Adrenal gland (tissue), 9 donors: ENCODE measurements at regions not wholly inside any gene's neighbourhood (a gene's known extent, or its start where the extent isn't known, plus 50 kb on each side); places are given as distances from the start of the nearest gene placed in this dataset.

Source experiments
- DNase-seq, 7 donors: peaks; one replicate each; pipeline ENCODE4 v3.0.0-alpha.2; 2019 to 2020
- H3K27ac ChIP-seq, 5 donors: fragments of 200-600 bp; sonication (generic) in 4 of 5; 1 replicate in 3 of 5; 2 replicates in 2 of 5; pipeline versions ENCODE4 v1.5.1 to v1.8.0; 2016 to 2020; ENCODE audit warnings: mild to moderate bottlenecking in 1 of 5
- H3K27me3 ChIP-seq: fragments of 200-600 bp; 2 replicates; pipeline ENCODE4 v1.8.0; 2021
- H3K36me3 ChIP-seq, 2 donors: fragments of 200-600 bp; replicated peaks in 1 of 2; 1 replicate in 1 of 2; 2 replicates in 1 of 2; pipeline versions ENCODE4 v1.5.1 to v1.8.0; 2018 to 2022
- H3K4me1 ChIP-seq, 2 donors: fragments of 200-600 bp; replicated peaks in 1 of 2; 1 replicate in 1 of 2; 2 replicates in 1 of 2; pipeline versions ENCODE4 v1.5.1 to v1.8.0; 2018 to 2021
- H3K4me3 ChIP-seq, 4 donors: fragments of 200-600 bp; sonication (generic) in 3 of 4; one replicate each; pipeline ENCODE4 v1.5.1; 2016 to 2018
- H3K9me3 ChIP-seq, 3 donors: fragments of 200-600 bp; sonication (generic) in 1 of 3; replicated peaks in 1 of 3; 1 replicate in 2 of 3; 2 replicates in 1 of 3; pipeline versions ENCODE4 v1.5.1 to v1.8.0; 2016 to 2021
- POLR2A ChIP-seq, 2 donors: fragments of 450-650 bp; IDR thresholded peaks; one replicate each; pipeline ENCODE4 v1.6.1; 2017; ENCODE audit warnings: antibody characterized with exemption in 2 of 2, mild to moderate bottlenecking in 2 of 2, moderate library complexity in 1 of 2
- WGBS, 4 donors: extraction: QIAGEN DNeasy Blood & Tissue Kit in 2 of 4; methylation state at CpG; one replicate each; pipeline versions ENCODE4 v1.1.5 to v1.1.7; 2013 to 2017; 5-methylcytosine and 5-hydroxymethylcytosine counted together
- intact Hi-C, 2 donors: fragments of 100-400 bp; cut with DNase I; formaldehyde crosslinking; loops; one replicate each; pipeline versions ENCODE4 v1.14.1 to v1.15.0; 2022 to 2023
- TF ChIP-seq, protein P1 (sequence below), 6 experiments: fragments of 450-650 bp in 4 of 6; fragments of 200-600 bp in 2 of 6; sonication (generic) in 1 of 6; IDR thresholded peaks; 1 replicate in 5 of 6; 2 replicates in 1 of 6; pipeline versions ENCODE4 v1.5.1 to v1.8.0; 2016 to 2021; ENCODE audit warnings: antibody characterized with exemption in 6 of 6, mild to moderate bottlenecking in 2 of 6, moderate library complexity in 1 of 6
- donor health status: healthy with polysubstance abuse.
- donor health status: Bipolar disorder and iron deficiency.
- donor health status: DM: yes; HTN: yes; CAD: no.
- donor health status: DM: no; HTN: no; CAD: no.
- donor health status: DM: no; HTN: no; CAD: no.

DNA sequence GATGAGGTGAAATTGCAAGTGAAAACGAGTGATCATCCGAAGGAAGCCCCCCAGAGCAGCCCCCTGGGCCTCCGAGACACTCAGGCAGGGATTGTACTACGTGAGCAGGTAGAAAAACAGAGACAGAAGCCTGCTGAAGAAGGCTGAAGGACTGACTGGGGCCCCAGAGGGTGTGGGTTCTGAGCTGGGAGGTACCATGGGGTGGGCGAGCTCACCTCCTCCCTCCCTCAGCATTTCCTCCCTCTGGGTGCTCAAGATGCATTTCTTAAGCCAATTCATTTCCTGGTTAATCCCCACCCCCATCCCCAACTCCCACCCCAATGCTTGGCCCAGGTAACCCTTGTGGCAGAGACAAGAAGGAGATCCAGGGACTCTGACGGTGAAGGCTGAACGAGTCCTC lies 108.7 kb downstream of the BDH1 start:
- peak in 1 of 7 donors; percentile 10 for DNase-seq
- intact Hi-C loops: no loop called here
- 75 to 89% (median 82%) methylated on average over 7 of the region's 7 CpGs for WGBS, 4 donors

DNA sequence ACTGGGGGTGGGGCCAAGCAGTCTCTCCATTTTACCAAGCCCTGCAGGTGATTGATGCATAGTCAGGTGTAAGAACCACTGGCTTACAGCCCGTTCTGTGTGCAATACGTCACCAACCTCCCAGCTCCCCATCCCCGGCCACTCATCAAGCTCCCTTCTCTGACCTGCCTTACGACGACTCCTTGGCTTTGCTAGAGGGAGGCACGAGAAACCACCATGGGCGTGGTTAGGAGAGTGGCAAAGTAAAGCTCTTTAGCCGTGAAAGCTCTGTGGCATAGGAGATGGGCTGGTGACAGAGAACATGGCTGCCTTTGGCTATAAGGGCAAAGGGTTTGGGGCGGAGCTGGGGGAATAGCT lies 109.1 kb downstream of the BDH1 start:
- TF ChIP-seq, protein P1, sequence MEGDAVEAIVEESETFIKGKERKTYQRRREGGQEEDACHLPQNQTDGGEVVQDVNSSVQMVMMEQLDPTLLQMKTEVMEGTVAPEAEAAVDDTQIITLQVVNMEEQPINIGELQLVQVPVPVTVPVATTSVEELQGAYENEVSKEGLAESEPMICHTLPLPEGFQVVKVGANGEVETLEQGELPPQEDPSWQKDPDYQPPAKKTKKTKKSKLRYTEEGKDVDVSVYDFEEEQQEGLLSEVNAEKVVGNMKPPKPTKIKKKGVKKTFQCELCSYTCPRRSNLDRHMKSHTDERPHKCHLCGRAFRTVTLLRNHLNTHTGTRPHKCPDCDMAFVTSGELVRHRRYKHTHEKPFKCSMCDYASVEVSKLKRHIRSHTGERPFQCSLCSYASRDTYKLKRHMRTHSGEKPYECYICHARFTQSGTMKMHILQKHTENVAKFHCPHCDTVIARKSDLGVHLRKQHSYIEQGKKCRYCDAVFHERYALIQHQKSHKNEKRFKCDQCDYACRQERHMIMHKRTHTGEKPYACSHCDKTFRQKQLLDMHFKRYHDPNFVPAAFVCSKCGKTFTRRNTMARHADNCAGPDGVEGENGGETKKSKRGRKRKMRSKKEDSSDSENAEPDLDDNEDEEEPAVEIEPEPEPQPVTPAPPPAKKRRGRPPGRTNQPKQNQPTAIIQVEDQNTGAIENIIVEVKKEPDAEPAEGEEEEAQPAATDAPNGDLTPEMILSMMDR (IDR thresholded peaks at IDR 0.05): no peak
- no peak for TF ChIP-seq POLR2A (IDR thresholded peaks at IDR 0.05)
- intact Hi-C loops: no loop called here
- 88 to 95% (median 92%) methylated on average over 9 of the region's 9 CpGs for WGBS, 4 donors
- Histone ChIP-seq H3K4me1 (no peaks in the 10 kb centered on the region), H3K27me3 (no peaks in the 10 kb centered on the region), H3K9me3 (no peaks in the 10 kb centered on the region), H3K27ac (no peak overlapping the region), H3K36me3 (no peaks in the 10 kb centered on the region), H3K4me3 (no peak overlapping the region)
- peak in 1 of 7 donors; percentile 35 for DNase-seq

More for the DNA sequence above, 108.7 kb downstream of the BDH1 start:
- Histone ChIP-seq H3K4me3 (no peak overlapping the region), H3K4me1 (no peaks in the 10 kb centered on the region), H3K27me3 (no peaks in the 10 kb centered on the region), H3K36me3 (no peaks in the 10 kb centered on the region), H3K9me3 (no peaks in the 10 kb centered on the region), H3K27ac (no peak overlapping the region)
- TF ChIP-seq, protein P1 (IDR thresholded peaks at IDR 0.05): no peak
- TF ChIP-seq POLR2A (IDR thresholded peaks at IDR 0.05): no peak

DNA sequence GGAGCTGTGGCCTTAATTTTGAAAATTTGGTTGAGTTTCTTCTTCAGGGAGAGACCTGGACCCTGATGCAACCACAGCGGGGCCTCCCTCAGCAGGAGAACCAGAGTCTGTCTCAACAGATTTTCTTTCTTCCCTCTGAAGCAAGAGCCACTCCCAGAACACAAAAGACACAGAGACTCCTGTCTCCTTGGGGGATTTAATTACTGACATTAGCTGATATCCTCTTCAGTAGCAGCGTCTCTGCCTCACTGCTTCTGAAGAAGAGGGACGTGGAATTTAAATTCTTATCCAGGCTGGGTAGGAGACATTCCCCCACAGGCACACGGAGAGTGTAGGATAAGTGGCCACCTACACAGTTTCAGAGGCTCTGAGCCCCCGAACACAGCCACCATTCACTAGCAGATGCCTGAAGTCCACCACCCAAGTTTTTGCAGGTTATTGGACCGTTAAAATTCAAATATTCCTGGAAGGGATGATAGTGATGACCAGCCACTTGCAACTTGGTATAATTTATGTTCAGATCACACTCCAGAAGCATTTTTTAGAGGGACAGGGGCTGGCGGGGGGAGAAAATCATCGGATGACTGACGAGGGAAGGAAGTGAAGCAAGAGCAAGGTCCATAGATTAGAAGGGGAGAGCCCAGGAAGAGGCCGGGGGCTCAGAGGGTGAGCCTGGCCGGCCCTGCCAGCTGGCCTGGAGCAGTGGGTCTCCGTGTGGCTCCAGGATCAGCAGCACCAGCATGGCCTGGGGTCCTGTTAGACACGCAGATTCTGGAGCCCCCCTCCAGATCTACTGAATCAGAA lies 109.7 kb downstream of the BDH1 start:
- peak in 1 of 7 donors; percentile 4 for DNase-seq
- intact Hi-C loops: no loop called here

DNA sequence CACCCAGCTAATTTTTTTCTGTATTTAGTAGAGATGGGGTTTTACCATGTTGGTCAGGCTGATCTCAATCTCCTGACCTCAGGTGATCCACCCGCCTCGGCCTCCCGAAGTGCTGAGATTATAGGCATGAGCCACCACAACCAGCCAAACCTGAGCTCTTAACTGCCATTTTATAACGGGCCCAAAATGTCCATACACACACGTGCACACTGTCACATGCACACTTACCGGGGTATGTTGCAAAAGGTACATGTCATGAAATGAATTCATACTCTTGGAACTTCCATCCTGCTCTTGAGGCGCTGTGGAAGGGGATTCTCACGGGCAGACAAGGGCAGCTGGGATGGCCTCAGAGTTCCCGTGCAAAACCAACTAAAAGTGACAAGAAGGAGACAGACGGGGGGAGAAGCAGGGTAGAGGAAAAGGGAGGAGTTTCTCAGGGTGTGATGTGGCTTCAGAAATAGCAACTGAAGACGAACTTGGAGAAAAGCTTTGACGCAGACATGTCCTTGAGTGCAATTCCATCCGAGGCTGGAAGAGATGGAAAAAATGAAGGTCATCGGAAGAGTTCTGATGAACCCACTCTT lies 110.9 kb downstream of the BDH1 start:
- H3K27me3 ChIP-seq: no peaks in the 10 kb centered on the region
- no peaks in the 10 kb centered on the region for H3K9me3 ChIP-seq
- no peak overlapping the region for H3K27ac ChIP-seq
- intact Hi-C loops: no loop called here
- TF ChIP-seq, protein P1 (IDR thresholded peaks at IDR 0.05): no peak
- no peak for TF ChIP-seq POLR2A (IDR thresholded peaks at IDR 0.05)
- H3K4me3 ChIP-seq: no peak overlapping the region
- no peaks in the 10 kb centered on the region for H3K36me3 ChIP-seq
- DNase-seq: no peak
- no peaks in the 10 kb centered on the region for H3K4me1 ChIP-seq
- WGBS, 4 donors: 78 to 89% (median 85%) methylated on average over 14 of the region's 14 CpGs

More for the DNA sequence above, 109.7 kb downstream of the BDH1 start:
- Histone ChIP-seq H3K36me3 (no peaks in the 10 kb centered on the region), H3K4me1 (no peaks in the 10 kb centered on the region), H3K4me3 (no peak overlapping the region), H3K27ac (no peak overlapping the region), H3K27me3 (no peaks in the 10 kb centered on the region), H3K9me3 (no peaks in the 10 kb centered on the region)
- TF ChIP-seq, protein P1 (IDR thresholded peaks at IDR 0.05): no peak
- TF ChIP-seq POLR2A (IDR thresholded peaks at IDR 0.05): no peak
- 73 to 80% (median 75%) methylated on average over 12 to 13 of the region's 13 CpGs for WGBS, 4 donors
